Frontal cortex (tissue), 3 donors: ENCODE measurements at regions not wholly inside any gene's neighbourhood (a gene's known extent, or its start where the extent isn't known, plus 50 kb on each side); places are given as distances from the start of the nearest gene placed in this dataset.
"Not testable (repeated sequence)": the region's sequence is repeated elsewhere in the genome, so short reads cannot be mapped to it uniquely, and the experiment has no call there.

Experiments
- DNase-seq, 2 donors: peaks; one replicate each; pipeline ENCODE4 v3.0.0; 2012; ENCODE audit warnings: low spot score in 2 of 2
- FAIRE-seq: peaks from 2 replicates; lab custom pipeline; 2012; peaks lifted over from hg19 to GRCh38; lab: Jason Lieb, UNC
- donor health status: control.
- donor health status: control.
- donor health status: control.

DNA sequence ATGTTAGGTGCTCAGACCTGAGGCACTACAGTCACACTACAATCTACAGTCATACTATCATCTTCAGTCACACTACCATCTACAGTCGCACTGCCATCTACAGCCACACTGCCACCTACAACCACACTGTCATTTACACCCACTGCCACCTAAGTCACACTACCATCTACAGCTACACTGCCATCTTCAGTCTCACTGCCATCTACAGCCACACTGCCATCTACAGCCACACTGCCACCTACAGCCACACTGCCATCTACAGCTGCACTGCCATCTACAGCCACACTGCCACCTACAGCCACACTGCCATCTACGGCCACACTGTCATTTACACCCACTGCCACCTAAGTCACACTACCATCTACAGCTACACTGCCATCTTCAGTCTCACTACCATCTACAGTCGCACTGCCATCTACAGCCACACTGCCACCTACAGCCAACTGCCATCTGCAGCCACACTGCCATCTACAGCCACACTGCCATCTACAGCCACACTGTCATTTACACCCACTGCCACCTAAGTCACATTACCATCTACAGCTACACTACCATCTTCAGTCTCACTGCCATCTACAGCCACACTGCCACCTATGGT is 155.2 kb upstream of the AFDN start:
- not testable (repeated sequence) for FAIRE-seq, DNase-seq

DNA sequence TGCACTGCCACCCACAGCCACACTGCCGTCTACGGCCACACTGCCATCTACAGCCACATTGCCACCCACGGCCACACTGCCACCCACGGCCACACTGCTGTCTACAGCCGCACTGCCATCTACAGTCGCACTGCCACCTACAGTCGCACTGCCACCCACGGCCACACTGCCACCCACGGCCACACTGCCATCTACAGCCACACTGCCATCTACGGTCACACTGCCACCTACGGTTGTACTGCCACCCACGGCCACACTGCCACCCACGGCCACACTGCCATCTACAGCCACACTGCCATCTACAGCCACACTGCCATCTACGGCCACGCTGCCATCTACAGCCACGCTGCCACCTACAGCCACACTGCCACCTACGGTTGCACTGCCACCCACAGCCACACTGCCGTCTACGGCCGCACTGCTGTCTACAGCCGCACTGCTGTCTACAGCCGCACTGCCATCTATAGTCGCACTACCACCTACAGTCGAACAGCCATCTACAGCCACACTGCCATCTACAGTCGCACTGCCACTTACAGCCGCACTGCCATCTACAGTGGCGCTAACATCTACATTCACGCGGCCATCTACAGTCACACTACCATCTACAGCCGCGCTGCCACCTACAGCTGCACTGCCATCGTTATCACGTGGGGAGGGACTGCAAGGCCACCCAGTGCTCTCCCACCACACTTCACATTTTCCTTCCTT is 154.6 kb upstream of the AFDN start:
- FAIRE-seq (no peak), DNase-seq (no peak)

DNA sequence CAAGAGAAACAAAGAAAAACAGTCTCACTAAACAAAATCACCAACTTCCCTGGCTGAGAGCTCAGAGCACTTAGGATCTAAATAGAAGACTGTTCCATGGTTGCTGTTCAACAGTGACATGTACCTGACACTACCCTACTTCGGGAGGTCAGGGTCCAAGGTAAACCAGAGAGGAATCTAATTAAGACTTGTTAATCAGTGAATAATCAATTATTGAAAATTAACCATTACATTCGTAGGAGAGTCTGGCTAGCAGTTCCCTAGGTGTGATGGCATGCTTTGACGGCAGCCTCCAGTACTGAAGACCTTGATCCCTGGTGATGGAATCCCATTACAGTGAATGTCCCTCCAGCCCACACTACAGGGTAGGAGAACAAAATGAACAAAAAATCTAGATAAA is 154.0 kb upstream of the AFDN start:
- no peak for FAIRE-seq

DNA sequence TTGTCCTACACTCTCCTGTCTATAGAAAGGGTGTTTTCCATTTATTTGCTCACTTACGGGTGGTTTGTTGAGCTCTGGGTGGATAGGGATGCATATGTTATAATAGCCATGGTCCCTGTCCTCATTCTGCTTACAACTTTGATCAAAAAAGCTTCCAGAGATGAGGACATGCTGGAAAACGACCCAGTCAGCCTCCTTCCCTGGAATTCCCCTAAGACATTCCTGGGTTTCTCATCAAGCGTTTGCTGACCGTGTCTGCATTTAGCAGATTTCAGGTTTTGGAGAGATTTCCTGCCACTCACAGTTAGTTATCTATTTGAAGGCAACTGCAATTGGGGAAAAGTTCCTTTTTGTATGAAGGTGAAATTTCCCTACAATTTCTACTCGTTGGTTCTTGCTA is 152.8 kb upstream of the AFDN start:
- FAIRE-seq, result no peak
- DNase-seq, result no peak

More for the DNA sequence above, 154.0 kb upstream of the AFDN start:
- DNase-seq, result no peak

DNA sequence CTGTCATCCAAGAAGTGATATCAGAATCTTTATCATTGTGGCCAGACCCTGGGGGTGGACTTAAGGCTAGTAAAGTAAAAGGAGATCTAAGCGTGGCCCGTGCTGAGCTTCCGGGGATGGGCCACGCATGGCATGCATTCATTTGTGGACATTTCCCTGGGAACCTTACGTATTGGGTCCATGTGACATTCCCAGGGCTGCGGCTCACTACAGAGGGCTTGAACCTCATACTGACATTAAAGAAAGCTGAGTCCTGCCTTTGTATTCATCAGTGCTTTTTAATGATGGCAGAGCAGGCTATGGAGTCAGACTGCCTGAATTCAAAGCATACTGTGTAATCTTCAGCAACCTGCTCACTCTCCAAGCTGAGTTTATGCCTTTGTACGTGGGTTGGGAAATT is 152.2 kb upstream of the AFDN start:
- FAIRE-seq, result no peak

DNA sequence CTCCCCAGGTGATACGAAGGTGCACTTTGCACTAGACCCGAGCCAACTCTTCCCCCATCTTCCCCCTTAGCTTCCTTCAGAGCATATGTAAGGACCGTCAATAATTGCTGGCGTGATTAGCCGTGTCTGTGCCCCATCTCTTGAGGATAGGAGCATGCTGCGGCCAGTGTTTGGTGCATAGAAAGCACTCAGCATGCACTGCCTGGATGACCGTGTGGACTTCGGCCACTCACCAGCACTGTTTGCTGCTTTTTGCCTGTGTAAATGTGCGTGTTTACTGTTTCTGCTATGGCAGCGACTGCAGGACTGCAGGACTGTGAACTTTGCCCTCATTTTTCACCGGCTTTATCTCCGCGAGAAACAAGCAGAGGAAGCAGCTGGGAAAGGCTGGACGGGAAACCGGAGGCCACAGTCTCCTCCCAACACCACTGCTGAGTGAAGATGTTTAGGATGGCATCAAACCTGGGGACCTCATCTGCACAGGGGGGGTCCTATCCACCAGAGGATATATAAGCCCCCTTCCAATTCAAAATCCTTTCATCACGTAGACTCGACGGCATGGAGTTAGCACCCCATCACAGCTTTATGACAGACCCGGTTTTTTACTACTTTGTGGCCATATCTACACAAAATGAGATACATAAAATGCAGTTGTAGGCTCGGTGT is 150.6 kb upstream of the AFDN start:
- FAIRE-seq (no peak), DNase-seq (no peak)

More for the DNA sequence above, 152.2 kb upstream of the AFDN start:
- DNase-seq, result no peak

GRCh38 chr6:167676666-167677421 is 149.9 kb upstream of the AFDN start:
- no peak for FAIRE-seq
- DNase-seq, result no peak

DNA sequence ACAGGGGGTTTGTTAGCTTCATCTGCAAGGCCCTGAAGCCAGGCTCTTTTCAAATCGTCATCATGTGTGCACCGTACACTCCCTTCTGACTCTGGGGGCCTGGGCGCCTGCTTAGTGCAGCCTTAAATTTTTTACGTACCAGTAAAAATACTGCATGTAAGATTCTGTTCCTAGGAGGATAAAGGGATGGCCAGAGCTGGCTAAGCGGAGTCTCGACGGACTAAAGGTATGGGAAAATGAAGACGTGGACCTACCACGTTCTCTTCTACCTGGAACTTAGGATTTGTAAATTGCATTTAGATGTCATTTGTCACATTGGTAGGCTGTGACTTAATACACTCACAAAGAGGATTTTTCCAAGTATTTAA is 149.3 kb upstream of the AFDN start:
- no peak for FAIRE-seq
- no peak for DNase-seq

- FAIRE-seq (no peak), DNase-seq (peak in 1 of 2 donors; percentile 55)
These were observed 148.3 kb upstream of the AFDN start for GRCh38 chr6:167678102-167679101.

GRCh38 chr6:167679122-167679736 is 147.5 kb upstream of the AFDN start:
- DNase-seq (no peak), FAIRE-seq (no peak)

- FAIRE-seq (no peak), DNase-seq (no peak)
These were observed 146.7 kb upstream of the AFDN start for GRCh38 chr6:167679790-167680604.

DNA sequence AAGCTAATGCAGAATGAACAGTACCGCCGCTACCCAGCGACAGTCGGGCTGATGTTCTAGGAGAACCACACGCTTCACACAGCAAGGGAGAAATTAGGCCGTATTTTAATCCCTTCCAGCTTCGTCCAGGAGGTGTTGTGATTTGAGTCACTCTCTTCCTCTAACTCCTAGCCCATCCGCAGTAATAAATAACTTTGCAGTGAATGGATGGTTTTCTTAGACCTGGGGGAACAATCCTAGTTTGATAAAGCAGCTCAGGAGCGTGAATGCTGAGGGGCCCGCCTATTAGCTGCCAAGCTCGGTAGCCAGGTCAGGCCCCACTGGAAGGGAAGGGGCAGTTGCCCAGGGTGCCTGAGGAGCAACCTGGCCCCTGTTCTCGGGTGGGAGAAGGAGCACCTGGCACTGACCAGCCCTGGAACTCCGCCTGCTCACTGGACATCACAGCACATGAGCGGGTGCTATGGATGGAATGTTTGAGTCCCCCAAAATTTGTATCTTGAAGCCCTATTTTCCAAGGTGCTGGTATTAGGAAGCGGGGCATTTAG is 146.0 kb upstream of the AFDN start:
- DNase-seq (no peak), FAIRE-seq (no peak)

GRCh38 chr6:167682125-167682524 is 144.6 kb upstream of the AFDN start:
- FAIRE-seq (no peak), DNase-seq (no peak)

GRCh38 chr6:167682546-167683027 is 144.1 kb upstream of the AFDN start:
- DNase-seq (no peak), FAIRE-seq (no peak)

- peak; percentile 69 for FAIRE-seq
- peak; percentile 58 to 69 for DNase-seq
These were observed 143.5 kb upstream of the AFDN start for GRCh38 chr6:167683028-167683862.

DNA sequence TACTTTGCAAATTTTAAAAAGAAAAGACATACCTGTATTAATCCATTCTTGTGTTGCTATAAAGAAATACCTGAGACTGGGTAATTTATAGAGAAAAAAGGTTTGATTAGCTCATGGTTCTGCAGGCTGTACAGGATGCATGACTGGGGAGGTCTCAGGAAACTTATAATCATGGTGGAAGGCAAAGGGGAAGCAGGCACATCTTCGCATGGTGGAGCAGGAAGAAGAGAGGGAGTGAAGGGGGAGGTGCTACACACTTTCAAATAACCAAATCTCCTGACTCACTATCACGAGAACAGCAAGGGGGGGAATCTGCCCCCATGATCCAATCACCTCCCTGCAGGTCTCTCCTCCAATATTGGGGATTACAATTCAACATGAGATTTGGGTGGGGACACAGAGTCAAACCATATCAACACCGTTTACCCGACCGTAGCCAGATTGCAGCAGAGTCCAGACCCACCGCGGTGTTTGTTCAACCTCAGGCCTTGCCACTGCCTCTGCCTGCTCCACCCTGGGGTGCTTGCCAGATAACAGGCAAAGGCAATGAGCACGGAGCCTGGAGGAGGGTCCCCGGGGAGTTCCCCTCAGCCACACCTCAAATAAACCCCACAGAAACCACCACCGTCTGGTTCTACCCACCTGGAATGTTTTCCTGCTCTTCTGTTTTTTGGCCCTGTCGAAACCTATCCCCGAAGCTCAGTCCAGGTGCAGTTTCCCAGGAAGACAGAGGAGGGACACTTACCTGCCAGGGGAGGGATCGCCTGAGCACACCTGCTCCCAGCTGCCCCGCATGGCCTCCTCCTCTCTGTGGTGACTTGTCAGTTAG is 142.2 kb upstream of the AFDN start:
- FAIRE-seq, result no peak
- no peak for DNase-seq
